ENCODE measurements at regions not wholly inside any gene's neighbourhood (a gene's known extent, or its start where the extent isn't known, plus 50 kb on each side); places are given as distances from the start of the nearest gene placed in this dataset.
"Not testable (repeated sequence)": the region's sequence is repeated elsewhere in the genome, so short reads cannot be mapped to it uniquely, and the experiment has no call there.

GRCh38 chrX:90453770-90454338 is 532.1 kb downstream of the TGIF2LX start:
- CTCF ChIA-PET (ENCODE audit: partially characterized antibody); H2BK120ac ChIP-seq (replicated peaks; ENCODE audit: low read depth, low read length); H3K56ac ChIP-seq (replicated peaks; ENCODE audit: insufficient read length, low read depth, low read length); H3K4ac ChIP-seq (replicated peaks; ENCODE audit: insufficient read length, low read depth, low read length); H3K36me3 ChIP-seq (ENCODE audit: control insufficient read depth in 2 of 4, insufficient read depth in 4 of 4, low read length in 3 of 4); H2AK5ac ChIP-seq (ENCODE audit: low read depth, low read length); H4K5ac ChIP-seq (ENCODE audit: insufficient read length, low read depth, low read length); H4K20me1 ChIP-seq (replicated peaks in 1 of 2; ENCODE audit: control insufficient read depth in 1 of 2, insufficient read depth in 2 of 2, low read length in 2 of 2); H3K79me2 ChIP-seq (ENCODE audit: control insufficient read depth in 1 of 2, insufficient read depth in 2 of 2, low read length in 2 of 2); H3K23ac ChIP-seq (ENCODE audit: insufficient read length); H3K14ac ChIP-seq (ENCODE audit: insufficient read length); H3K4me3 ChIP-seq (ENCODE audit: extremely low read depth in 1 of 4, insufficient read depth in 2 of 4, low read depth in 3 of 4, low read length in 4 of 4); H4K91ac ChIP-seq (replicated peaks; ENCODE audit: insufficient read length, low read length); POLR2A ChIA-PET (ENCODE audit: partially characterized antibody); H3K27ac ChIP-seq (ENCODE audit: low read depth, low read length); H3K23me2 ChIP-seq (ENCODE audit: low read depth, low read length); H3K4me2 ChIP-seq (ENCODE audit: insufficient read depth in 1 of 2, low read depth in 2 of 2, low read length in 2 of 2); H3K9ac ChIP-seq (replicated peaks in 1 of 4; ENCODE audit: extremely low read depth in 1 of 4, low read depth in 3 of 4, low read length in 3 of 4); H3K27me3 ChIP-seq (replicated peaks in 1 of 4; ENCODE audit: control insufficient read depth in 3 of 4, extremely low read depth in 1 of 4, insufficient read depth in 3 of 4, low read length in 3 of 4); H3K4me1 ChIP-seq (replicated peaks in 1 of 4; ENCODE audit: control insufficient read depth in 3 of 4, insufficient read depth in 4 of 4, low read length in 3 of 4); H3K9me3 ChIP-seq (ENCODE audit: insufficient read depth in 2 of 2, low read depth in 1 of 2, low read length in 1 of 2); H2BK15ac ChIP-seq (ENCODE audit: low read length); H2BK12ac ChIP-seq (ENCODE audit: low read depth, low read length); DNase-seq (ENCODE audit: low read depth in 1 of 2, low spot score in 2 of 2); H2BK5ac ChIP-seq (ENCODE audit: low read depth, low read length); H4K8ac ChIP-seq (ENCODE audit: extremely low read depth, insufficient read depth, low read length); H3K18ac ChIP-seq (ENCODE audit: extremely low read depth, low read length); H2AFZ ChIP-seq (ENCODE audit: low read length); H3K79me1 ChIP-seq (ENCODE audit: low read depth, low read length); H2BK20ac ChIP-seq (ENCODE audit: low read length): not testable (repeated sequence)
- 90% methylated on average over 4 of the region's 13 CpGs; no CpG with 5 or more reads in 1 of the 2 experiments for WGBS, 2 experiments (ENCODE audit: extremely low coverage in 1 of 2, insufficient coverage in 1 of 2, insufficient read length in 1 of 2, insufficient replicate concordance in 2 of 2, low coverage in 1 of 2, low lambda C conversion rate in 2 of 2, missing lambda C conversion rate in 1 of 2)
- FAIRE-seq: peak; percentile 48

GRCh38 chrX:90458071-90458899 is 536.6 kb downstream of the TGIF2LX start:
- FAIRE-seq: peak; percentile 19
- H3K27ac ChIP-seq (ENCODE audit: low read depth, low read length); H2BK20ac ChIP-seq (ENCODE audit: low read length); H3K23ac ChIP-seq (ENCODE audit: insufficient read length); H3K23me2 ChIP-seq (ENCODE audit: low read depth, low read length); H3K4ac ChIP-seq (replicated peaks; ENCODE audit: insufficient read length, low read depth, low read length); DNase-seq (ENCODE audit: low read depth in 1 of 2, low spot score in 2 of 2); H2BK15ac ChIP-seq (ENCODE audit: low read length); H4K20me1 ChIP-seq (replicated peaks in 1 of 2; ENCODE audit: control insufficient read depth in 1 of 2, insufficient read depth in 2 of 2, low read length in 2 of 2); H4K8ac ChIP-seq (ENCODE audit: extremely low read depth, insufficient read depth, low read length); CTCF ChIA-PET (ENCODE audit: partially characterized antibody); H2AFZ ChIP-seq (ENCODE audit: low read length); H3K79me1 ChIP-seq (ENCODE audit: low read depth, low read length); H2BK12ac ChIP-seq (ENCODE audit: low read depth, low read length); H4K5ac ChIP-seq (ENCODE audit: insufficient read length, low read depth, low read length); H2BK120ac ChIP-seq (replicated peaks; ENCODE audit: low read depth, low read length); H3K14ac ChIP-seq (ENCODE audit: insufficient read length); H4K91ac ChIP-seq (replicated peaks; ENCODE audit: insufficient read length, low read length); H3K56ac ChIP-seq (replicated peaks; ENCODE audit: insufficient read length, low read depth, low read length); H3K9ac ChIP-seq (replicated peaks in 1 of 4; ENCODE audit: extremely low read depth in 1 of 4, low read depth in 3 of 4, low read length in 3 of 4); H3K27me3 ChIP-seq (replicated peaks in 1 of 4; ENCODE audit: control insufficient read depth in 3 of 4, extremely low read depth in 1 of 4, insufficient read depth in 3 of 4, low read length in 3 of 4); H3K18ac ChIP-seq (ENCODE audit: extremely low read depth, low read length); H3K36me3 ChIP-seq (ENCODE audit: control insufficient read depth in 2 of 4, insufficient read depth in 4 of 4, low read length in 3 of 4); POLR2A ChIA-PET (ENCODE audit: partially characterized antibody); H3K9me3 ChIP-seq (ENCODE audit: insufficient read depth in 2 of 2, low read depth in 1 of 2, low read length in 1 of 2); H3K4me1 ChIP-seq (replicated peaks in 1 of 4; ENCODE audit: control insufficient read depth in 3 of 4, insufficient read depth in 4 of 4, low read length in 3 of 4); H3K79me2 ChIP-seq (ENCODE audit: control insufficient read depth in 1 of 2, insufficient read depth in 2 of 2, low read length in 2 of 2); H2BK5ac ChIP-seq (ENCODE audit: low read depth, low read length); H2AK5ac ChIP-seq (ENCODE audit: low read depth, low read length); H3K4me2 ChIP-seq (ENCODE audit: insufficient read depth in 1 of 2, low read depth in 2 of 2, low read length in 2 of 2); H3K4me3 ChIP-seq (ENCODE audit: extremely low read depth in 1 of 4, insufficient read depth in 2 of 4, low read depth in 3 of 4, low read length in 4 of 4): not testable (repeated sequence)
- WGBS, 2 experiments (ENCODE audit: extremely low coverage in 1 of 2, insufficient coverage in 1 of 2, insufficient read length in 1 of 2, insufficient replicate concordance in 2 of 2, low coverage in 1 of 2, low lambda C conversion rate in 2 of 2, missing lambda C conversion rate in 1 of 2): 92% methylated on average over 9 of the region's 9 CpGs; no CpG with 5 or more reads in 1 of the 2 experiments

Measured in H1 (cell line).